HCT116 (cell line): ENCODE measurements at regions not wholly inside any gene's neighbourhood (a gene's known extent, or its start where the extent isn't known, plus 50 kb on each side); places are given as distances from the start of the nearest gene placed in this dataset.

ENCODE experiments used
- ATAC-seq: fragments of 200-7000 bp; cut with Tn5 transposase; 2 replicates; pipeline ENCODE4 v1.9.1; 2020; ENCODE audit warnings: mild to moderate bottlenecking, moderate library complexity
- BruUV-seq: library from RNA; stranded (reverse); fragments of 400-500 nt; replicated peaks from 2 replicates; lab custom pipeline; 2021; lab: Mats Ljungman, UMichigan
- CTCF ChIA-PET: fragments of 300-600 bp; sonication (Branson Sonifier 250); formaldehyde crosslinking; loops from one replicate; lab custom pipeline; 2021; ENCODE audit warnings: antibody characterized with exemption; lab: Charles Lee
- POLR2A ChIA-PET: fragments of 300-600, 350-600 bp; sonication (Branson Sonifier 250); formaldehyde crosslinking; loops from one replicate; lab custom pipeline; 2021; ENCODE audit warnings: antibody characterized with exemption; lab: Charles Lee
- RAD21 ChIA-PET, 2 experiments: fragments of 300-600 bp; sonication (Branson Sonifier 250); formaldehyde crosslinking; loops; one replicate each; lab custom pipeline; 2023; ENCODE audit warnings: low total read pairs in 2 of 2; ENCODE audit not compliant: uncharacterized antibody in 2 of 2, unreplicated experiment in 2 of 2, low non-redundant PET in 1 of 2; lab: Charles Lee
- DNase-seq: peaks from one replicate; pipeline ENCODE4 v3.0.0-alpha.2; 2010; ENCODE audit warnings: low read depth, low spot score
- H2AFZ ChIP-seq: fragments of 200-600 bp; shearing (Covaris generic), sonication (generic); 2 replicates; pipeline ENCODE4 v1.6.1; 2017; ENCODE audit warnings: low read depth, mixed run types, mixed read lengths, antibody characterized with exemption, low read length; ENCODE audit not compliant: poor library complexity, severe bottlenecking
- H3K27ac ChIP-seq: 2 replicates; pipeline ENCODE4 v1.5.1; 2012; ENCODE audit warnings: low read depth, low read length
- H3K27me3 ChIP-seq: fragments of 200-600 bp; sonication (generic); 2 replicates; pipeline ENCODE4 v1.6.1; 2016; ENCODE audit warnings: mixed run types, low read length, mixed read lengths; ENCODE audit not compliant: insufficient read depth
- H3K36me3 ChIP-seq, 2 experiments: fragments of 200-500 bp in 1 of 2; fragments of 200-600 bp in 1 of 2; sonication (Bioruptor generic) in 1 of 2; sonication (generic) in 1 of 2; 2 replicates each; pipeline versions ENCODE4 v1.5.1 to v1.6.1; 2014 to 2016; ENCODE audit warnings: low read length in 2 of 2, inconsistent platforms in 1 of 2, mixed read lengths in 1 of 2, mixed run types in 1 of 2; ENCODE audit not compliant: insufficient read depth in 2 of 2, control insufficient read depth in 1 of 2
- H3K4me1 ChIP-seq, 2 experiments: fragments of 200-600 bp in 1 of 2; sonication (generic) in 1 of 2; 2 replicates each; pipeline versions ENCODE4 v1.5.1 to v1.6.1; 2012 to 2017; ENCODE audit warnings: low read length in 2 of 2, inconsistent platforms in 1 of 2, mild to moderate bottlenecking in 1 of 2, mixed read lengths in 1 of 2, mixed run types in 1 of 2, moderate library complexity in 1 of 2; ENCODE audit not compliant: insufficient read depth in 2 of 2, control insufficient read depth in 1 of 2
- H3K4me2 ChIP-seq: fragments of 200-600 bp; sonication (generic); 2 replicates; pipeline ENCODE4 v1.6.1; 2017; ENCODE audit warnings: mixed run types, low read length, mixed read lengths
- H3K4me3 ChIP-seq, 2 experiments: fragments of 200-600 bp in 1 of 2; sonication (generic) in 1 of 2; replicated peaks in 1 of 2; 2 replicates each; pipeline ENCODE4 v1.5.1; 2011 to 2016; ENCODE audit warnings: low read length in 2 of 2, control low read depth in 1 of 2, low read depth in 1 of 2, mild to moderate bottlenecking in 1 of 2, mixed read lengths in 1 of 2, mixed run types in 1 of 2
- H3K79me2 ChIP-seq: fragments of 200-600 bp; sonication (generic); 2 replicates; pipeline ENCODE4 v1.6.1; 2017; ENCODE audit warnings: mild to moderate bottlenecking, mixed run types, low read length, moderate library complexity, mixed read lengths; ENCODE audit not compliant: insufficient read depth
- H3K9ac ChIP-seq: fragments of 200-600 bp; sonication (generic); 2 replicates; pipeline ENCODE4 v1.6.1; 2016; ENCODE audit warnings: low read length, mixed read lengths
- H3K9me2 ChIP-seq: fragments of 200-600 bp; sonication (generic), shearing (Covaris generic); 2 replicates; pipeline ENCODE4 v1.6.1; 2017; ENCODE audit warnings: mixed run types, mild to moderate bottlenecking, moderate library complexity; ENCODE audit not compliant: insufficient read depth
- H3K9me3 ChIP-seq, 2 experiments: fragments of 200-500 bp in 1 of 2; fragments of 200-600 bp in 1 of 2; sonication (Bioruptor generic) in 1 of 2; sonication (generic) in 1 of 2; 2 replicates each; pipeline ENCODE4 v1.6.1; 2014 to 2017; ENCODE audit warnings: low read length in 2 of 2, mixed read lengths in 2 of 2, inconsistent platforms in 1 of 2, low read depth in 1 of 2, mild to moderate bottlenecking in 1 of 2, mixed run types in 1 of 2, moderate library complexity in 1 of 2; ENCODE audit not compliant: control insufficient read depth in 1 of 2, insufficient read depth in 1 of 2
- H4K20me1 ChIP-seq: fragments of 200-600 bp; sonication (generic), shearing (Covaris generic); 2 replicates; pipeline ENCODE4 v1.6.1; 2017; ENCODE audit warnings: mixed run types, mild to moderate bottlenecking, moderate library complexity; ENCODE audit not compliant: insufficient read depth
- ATF3 ChIP-seq: IDR thresholded peaks from 2 replicates; pipeline ENCODE4 v1.6.1; 2012
- CBX3 ChIP-seq: IDR thresholded peaks from 2 replicates; pipeline ENCODE4 v1.6.1; 2012; ENCODE audit warnings: low read depth
- CEBPB ChIP-seq: IDR thresholded peaks from 2 replicates; pipeline ENCODE4 v1.6.1; 2012; ENCODE audit warnings: low read depth
- CTCF ChIP-seq, 3 experiments: fragments of 200-600 bp in 1 of 3; sonication (generic) in 1 of 3; IDR thresholded peaks in 2 of 3; conservative IDR thresholded peaks in 1 of 3; 2 replicates each; pipeline ENCODE4 v1.5.1; 2012 to 2017; ENCODE audit warnings: low read depth in 2 of 3, low read length in 2 of 3, antibody characterized with exemption in 1 of 3, borderline replicate concordance in 1 of 3, control low read depth in 1 of 3, mild to moderate bottlenecking in 1 of 3, mixed read lengths in 1 of 3, mixed run types in 1 of 3, moderate library complexity in 1 of 3; ENCODE audit not compliant: insufficient read depth in 1 of 3
- EZH2phosphoT487 ChIP-seq: fragments of 200-600 bp; IDR thresholded peaks from 2 replicates; pipeline ENCODE4 v1.6.1; 2018; ENCODE audit warnings: antibody characterized with exemption, borderline replicate concordance
- POLR2A ChIP-seq: IDR thresholded peaks from 2 replicates; pipeline ENCODE4 v1.7.0; 2011; ENCODE audit warnings: borderline replicate concordance; ENCODE audit not compliant: insufficient read depth, insufficient read length; ENCODE audit errors: extremely low read depth
- RAD21 ChIP-seq: IDR thresholded peaks from 2 replicates; pipeline ENCODE4 v1.6.1; 2012; ENCODE audit warnings: low read depth, mild to moderate bottlenecking
- REST ChIP-seq: IDR thresholded peaks from 2 replicates; pipeline ENCODE4 v1.6.1; 2012; ENCODE audit warnings: low read depth
- SIN3A ChIP-seq: IDR thresholded peaks from 2 replicates; pipeline ENCODE4 v1.6.1; 2012; ENCODE audit warnings: low read depth
- SP1 ChIP-seq: IDR thresholded peaks from 2 replicates; pipeline ENCODE4 v1.6.1; 2012; ENCODE audit warnings: low read depth
- SRF ChIP-seq: IDR thresholded peaks from 2 replicates; pipeline ENCODE4 v1.6.1; 2012; ENCODE audit warnings: low read depth
- TCF7L2 ChIP-seq: IDR thresholded peaks from 2 replicates; pipeline ENCODE4 v1.7.0; 2011; ENCODE audit warnings: borderline replicate concordance, inconsistent platforms; ENCODE audit not compliant: insufficient read depth, insufficient read length; ENCODE audit errors: extremely low read depth
- YY1 ChIP-seq: IDR thresholded peaks from 2 replicates; pipeline ENCODE4 v1.6.1; 2011; ENCODE audit warnings: low read length, low read depth, moderate library complexity, mild to moderate bottlenecking; ENCODE audit not compliant: insufficient replicate concordance; ENCODE audit errors: extremely low read depth
- ZFX ChIP-seq: fragments of 450-650 bp; IDR thresholded peaks from 2 replicates; pipeline ENCODE4 v1.6.1; 2017
- ZNF274 ChIP-seq: fragments of 200-500 bp; sonication (Bioruptor generic); IDR thresholded peaks from 2 replicates; pipeline ENCODE4 v1.6.1; 2014; ENCODE audit warnings: mild to moderate bottlenecking, low read depth, low read length, inconsistent platforms
- intact Hi-C: fragments of 100-400 bp; cut with micrococcal nuclease; formaldehyde crosslinking; loops from 2 replicates; pipeline ENCODE4 v1.10.0; 2022

GRCh38 chr2:114274957-114275356 lies 167.5 kb upstream of the DPP10 start:
- H2AFZ ChIP-seq, result no peak overlapping the region
- ATAC-seq (no peak), DNase-seq (no peak)
- H3K27me3 ChIP-seq, result no peaks in the 10 kb centered on the region
- H3K9ac ChIP-seq, result no peak overlapping the region
- H3K36me3 ChIP-seq, result no peaks in the 10 kb centered on the region
- no peaks in the 10 kb centered on the region for H4K20me1 ChIP-seq
- intact Hi-C loops, result no loop called here
- ChIA-PET RAD21 (no interaction called here), CTCF (no interaction called here), POLR2A (no interaction called here)
- no peak for TF ChIP-seq ZFX
- TF ChIP-seq REST, result no peak
- no peak for TF ChIP-seq EZH2phosphoT487
- no peak for TF ChIP-seq SIN3A
- no peak for TF ChIP-seq ATF3
- TF ChIP-seq SRF, result no peak
- TF ChIP-seq YY1, result no peak
- no peak for TF ChIP-seq ZNF274
- TF ChIP-seq CEBPB, result no peak
- TF ChIP-seq TCF7L2, result no peak
- TF ChIP-seq CTCF (IDR thresholded peaks at IDR 0.05 in 2 of 3, conservative IDR thresholded peaks at IDR 0.05 in 1 of 3; ENCODE audit: borderline replicate concordance in 1 of 3, insufficient read depth in 1 of 3, low read depth in 2 of 3, low read length in 2 of 3), result no peak
- no peak for TF ChIP-seq POLR2A
- TF ChIP-seq CBX3, result no peak
- TF ChIP-seq SP1, result no peak
- no peak for TF ChIP-seq RAD21
- peaks cover 6 to 32% of the 10 kb centered on the region in 2 experiments; a peak in 2 of 4 replicates for H3K9me3 ChIP-seq
- no peak overlapping the region for H3K4me2 ChIP-seq
- no TSS peak for BruUV-seq
- H3K9me2 ChIP-seq, result no peaks in the 10 kb centered on the region
- no peak overlapping the region for H3K4me3 ChIP-seq
- H3K4me1 ChIP-seq, result no peaks in the 10 kb centered on the region
- H3K79me2 ChIP-seq, result no peaks in the 10 kb centered on the region
- H3K27ac ChIP-seq, result no peak overlapping the region
